ENCODE measurements at regions not wholly inside any gene's neighbourhood (a gene's known extent, or its start where the extent isn't known, plus 50 kb on each side); places are given as distances from the start of the nearest gene placed in this dataset.
"Not testable (repeated sequence)": the region's sequence is repeated elsewhere in the genome, so short reads cannot be mapped to it uniquely, and the experiment has no call there.

DNA sequence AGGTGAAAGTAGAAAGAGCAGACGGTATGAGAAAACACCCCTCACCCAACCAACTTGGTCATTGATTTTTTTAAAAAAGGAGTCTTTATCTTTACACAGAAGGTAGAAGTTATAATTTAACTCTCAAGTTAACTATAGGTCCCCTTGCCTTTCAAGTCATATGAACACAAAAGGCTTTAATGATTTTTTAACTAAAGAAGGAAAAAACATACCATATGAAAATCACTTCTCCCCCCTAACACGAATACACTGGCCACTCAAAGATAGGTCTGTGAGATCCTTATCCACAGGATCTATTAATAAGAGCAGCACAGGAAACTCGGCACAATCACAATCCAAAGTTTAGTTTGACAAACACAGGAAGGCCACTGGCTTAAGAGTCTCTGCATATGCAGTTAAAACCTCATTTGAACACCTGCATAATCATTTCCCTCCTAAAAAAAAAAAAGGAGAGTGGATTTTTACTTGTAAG is 138.0 kb downstream of the ENC1 start:
- DNase-seq (no peak), ATAC-seq (peak; percentile 25)
- intact Hi-C loops (cut with micrococcal nuclease) = no loop called here

DNA sequence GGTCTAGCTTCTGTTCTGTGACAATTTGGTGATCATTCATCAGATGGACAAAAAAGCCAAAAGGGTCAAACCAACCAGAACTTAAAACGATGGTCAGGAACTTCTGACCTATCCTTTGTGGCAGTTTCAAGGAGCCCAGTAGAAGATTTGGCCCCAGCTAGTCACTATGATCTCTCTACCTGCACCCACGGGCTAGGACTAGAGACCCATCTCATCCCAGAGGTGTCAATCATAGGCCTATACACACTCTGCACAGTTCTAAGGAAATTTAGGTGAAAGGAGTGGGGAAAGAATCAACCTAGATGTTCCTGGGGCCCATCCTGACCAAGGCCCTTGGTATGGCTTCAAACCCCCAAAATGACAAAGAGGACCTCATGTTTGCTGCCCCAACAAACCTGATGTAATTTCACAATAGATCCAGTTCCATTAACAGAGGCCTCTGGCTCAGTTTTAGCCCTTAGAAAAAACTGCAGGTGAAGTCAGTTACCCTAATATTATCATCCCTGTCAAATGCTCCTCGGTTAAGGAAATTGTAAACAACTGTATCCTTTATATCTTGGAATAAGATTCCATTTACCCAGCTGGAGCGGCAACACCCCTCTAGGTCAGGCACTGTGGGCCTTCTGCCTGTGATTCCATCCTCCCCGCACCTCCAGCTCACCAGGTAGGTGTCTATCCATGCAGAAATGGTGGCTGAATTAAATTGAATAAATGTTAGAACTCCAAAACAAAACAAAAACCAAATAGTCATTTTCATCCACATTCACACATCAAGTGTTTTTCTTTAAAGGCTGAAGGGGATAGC is 138.7 kb downstream of the ENC1 start:
- no peak for ATAC-seq
- DNase-seq = no peak
- intact Hi-C loops (cut with micrococcal nuclease) = no loop called here

DNA sequence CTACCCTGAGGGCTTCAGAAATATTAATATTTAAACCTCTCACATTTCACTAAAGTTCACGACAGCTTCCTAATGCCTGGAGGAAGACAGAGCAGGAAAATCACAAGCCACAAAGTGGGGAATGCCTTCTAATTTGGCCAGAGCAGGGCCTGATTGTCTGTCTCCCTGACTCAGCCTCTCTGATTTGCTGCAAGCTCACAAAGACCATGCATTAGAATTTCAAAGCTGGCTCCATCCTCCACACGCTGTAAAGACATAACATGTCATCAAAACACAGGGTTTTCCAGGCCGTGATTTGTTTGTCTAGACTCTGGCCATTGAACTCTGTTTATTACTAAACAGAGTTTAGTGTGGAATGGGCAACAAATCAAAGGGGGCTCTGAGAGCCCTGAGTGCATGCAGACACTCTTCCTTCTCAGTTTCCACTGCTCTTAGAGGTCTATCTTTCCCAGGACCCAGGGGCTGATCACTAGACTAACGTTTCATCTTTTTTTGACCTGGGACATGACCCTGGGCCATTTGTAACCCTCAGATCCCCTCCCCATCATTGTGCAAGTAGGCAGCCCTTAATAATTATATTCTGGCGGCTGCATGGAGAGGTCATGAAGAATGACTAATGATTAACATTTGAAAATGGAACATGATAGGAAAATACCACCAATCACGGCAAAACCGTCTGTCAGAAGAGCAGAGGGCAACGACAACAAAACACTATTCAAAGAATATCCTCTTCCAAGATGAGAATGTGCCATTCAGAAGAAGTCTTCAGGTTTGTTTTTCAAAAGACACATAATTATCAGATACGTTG is 140.2 kb downstream of the ENC1 start:
- DNase-seq (no peak), ATAC-seq (no peak)
- intact Hi-C loops (cut with micrococcal nuclease) = no loop called here

DNA sequence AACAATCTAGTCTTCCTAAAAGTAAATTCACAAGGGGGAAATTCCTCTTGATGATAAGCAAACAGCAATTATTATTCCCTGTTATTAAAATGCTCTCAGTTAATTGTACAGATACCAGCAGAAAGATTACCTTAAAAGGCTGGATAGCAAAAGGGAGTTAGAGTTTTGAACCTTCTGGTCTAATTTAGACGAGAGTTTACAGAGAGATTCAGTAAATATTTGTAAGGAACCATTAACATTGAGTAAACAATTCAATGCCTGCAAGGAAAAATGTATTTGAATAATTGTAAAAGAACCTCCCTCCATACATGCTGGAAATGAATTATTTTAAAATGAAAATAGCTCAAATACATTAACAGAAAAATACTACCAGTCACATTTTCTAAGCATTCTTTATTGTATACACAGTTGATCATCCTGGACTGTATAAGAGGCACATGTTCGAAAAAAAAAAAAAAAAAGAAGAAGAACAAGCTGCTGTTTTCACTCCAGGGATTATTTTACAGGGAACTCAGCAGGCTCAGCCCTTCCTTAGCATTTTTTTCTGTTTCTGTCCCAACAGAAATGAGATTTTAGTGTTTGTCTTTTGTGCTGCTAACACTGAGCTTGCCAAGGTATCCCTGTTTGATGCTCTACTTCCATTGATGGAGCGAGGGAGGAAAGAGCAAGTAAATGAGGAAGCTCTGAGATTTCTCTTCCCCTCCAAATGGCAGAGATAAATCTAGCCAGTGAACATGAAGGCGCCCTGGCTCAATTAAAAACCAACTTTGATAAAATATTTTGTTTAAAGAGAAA is 141.1 kb downstream of the ENC1 start:
- no peak for ATAC-seq
- intact Hi-C loops (cut with micrococcal nuclease) = no loop called here
- DNase-seq = no peak

DNA sequence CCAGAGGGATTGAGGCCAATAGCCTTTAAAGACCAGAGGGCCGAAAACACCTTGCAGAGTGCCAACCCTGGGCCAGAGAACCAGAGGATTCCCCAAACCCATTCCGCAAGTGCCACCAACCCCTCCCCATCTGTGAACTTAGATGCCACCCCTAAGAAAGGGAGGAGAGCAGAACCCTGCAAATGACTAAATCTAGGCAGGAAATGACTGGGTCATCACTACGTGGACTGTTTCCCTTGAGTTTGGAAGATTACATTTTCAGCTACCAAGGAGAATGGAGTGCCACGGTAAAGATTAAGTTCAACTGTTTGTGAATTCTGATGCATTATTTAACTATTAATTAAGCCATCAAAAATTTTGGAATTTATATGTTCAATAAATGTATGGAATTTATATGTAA is 142.8 kb downstream of the ENC1 start:
- DNase-seq (no peak), ATAC-seq (no peak)
- intact Hi-C loops (cut with micrococcal nuclease) = no loop called here

DNA sequence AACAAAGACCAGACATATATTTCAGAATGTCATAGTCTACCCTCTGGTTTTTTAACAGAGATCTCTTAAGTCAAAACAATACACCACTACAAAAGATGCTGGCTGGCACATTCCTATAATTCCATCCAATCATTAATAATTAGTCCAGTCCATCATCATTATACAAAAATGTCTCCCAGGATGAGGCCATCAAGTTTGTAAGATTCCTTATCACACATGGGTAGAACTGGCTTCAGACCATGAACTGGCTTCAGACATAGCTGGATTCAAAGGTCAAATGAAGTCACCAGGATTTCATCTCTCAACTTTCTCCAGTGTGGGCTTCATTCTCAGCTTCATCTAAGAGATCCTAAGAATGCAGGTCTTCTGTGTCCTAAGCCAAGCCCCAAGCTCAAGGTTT is 147.1 kb downstream of the ENC1 start:
- intact Hi-C loops (cut with micrococcal nuclease) = no loop called here
- ATAC-seq = no peak

DNA sequence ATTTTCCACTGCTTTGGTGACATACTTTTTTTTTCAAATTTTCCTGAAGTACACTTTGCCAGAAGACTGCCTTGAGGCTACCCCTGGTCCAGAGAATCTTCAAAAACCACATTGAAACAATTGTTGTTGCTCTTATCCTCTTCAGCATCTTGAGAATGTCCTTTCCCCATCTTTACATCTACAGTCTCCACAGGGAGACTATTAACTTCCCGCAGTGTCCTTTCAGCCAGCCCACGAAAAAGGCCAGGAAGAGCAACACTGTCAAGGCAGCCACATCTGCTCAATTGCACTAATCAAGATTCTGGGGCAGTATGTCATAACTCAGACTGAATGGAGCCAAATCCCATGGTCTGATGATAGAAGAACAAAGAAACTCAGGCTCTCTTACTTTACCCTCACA is 148.3 kb downstream of the ENC1 start:
- intact Hi-C loops (cut with micrococcal nuclease) = no loop called here
- DNase-seq (no peak), ATAC-seq (peak; percentile 14)

More for the DNA sequence above, 147.1 kb downstream of the ENC1 start:
- DNase-seq = no peak

DNA sequence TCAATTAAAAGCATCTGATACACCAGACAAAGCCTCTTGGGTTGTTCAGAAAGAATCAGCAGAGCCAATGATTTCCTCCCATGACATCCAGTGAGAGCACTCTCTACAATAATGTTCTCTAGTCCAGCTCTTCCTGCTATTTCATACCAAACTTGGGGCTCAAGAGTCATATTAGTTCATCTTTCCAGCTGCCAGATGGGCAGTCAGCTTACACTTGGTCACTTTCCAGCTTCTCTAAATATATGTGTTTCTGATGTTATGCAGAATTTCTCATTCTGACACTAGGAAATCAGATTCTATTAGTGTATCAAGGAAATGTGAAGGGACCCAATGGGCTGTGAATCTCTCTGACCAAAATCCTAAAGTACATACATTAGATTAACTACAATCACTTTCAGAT is 148.9 kb downstream of the ENC1 start:
- intact Hi-C loops (cut with micrococcal nuclease) = no loop called here
- ATAC-seq (no peak), DNase-seq (no peak)

DNA sequence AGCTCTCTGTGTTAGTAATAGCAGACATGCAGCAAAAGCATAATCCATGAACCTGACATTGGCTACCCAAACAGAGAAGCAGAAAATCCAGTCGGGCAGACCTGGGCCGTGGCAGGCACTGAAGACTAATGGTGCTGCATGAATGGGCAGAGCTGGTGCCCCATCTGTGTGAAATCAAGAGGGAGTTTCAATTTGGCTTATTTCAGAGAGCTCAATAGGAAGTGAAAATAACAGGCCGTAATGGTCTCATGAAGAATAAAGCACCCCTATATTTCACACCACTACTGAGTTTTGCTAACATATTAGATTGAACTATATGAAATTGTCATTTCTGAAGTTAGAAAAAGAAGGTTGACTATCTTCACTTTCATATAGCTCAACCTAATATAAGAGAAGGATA is 149.7 kb downstream of the ENC1 start:
- intact Hi-C loops (cut with micrococcal nuclease) = no loop called here
- DNase-seq (no peak), ATAC-seq (no peak)

DNA sequence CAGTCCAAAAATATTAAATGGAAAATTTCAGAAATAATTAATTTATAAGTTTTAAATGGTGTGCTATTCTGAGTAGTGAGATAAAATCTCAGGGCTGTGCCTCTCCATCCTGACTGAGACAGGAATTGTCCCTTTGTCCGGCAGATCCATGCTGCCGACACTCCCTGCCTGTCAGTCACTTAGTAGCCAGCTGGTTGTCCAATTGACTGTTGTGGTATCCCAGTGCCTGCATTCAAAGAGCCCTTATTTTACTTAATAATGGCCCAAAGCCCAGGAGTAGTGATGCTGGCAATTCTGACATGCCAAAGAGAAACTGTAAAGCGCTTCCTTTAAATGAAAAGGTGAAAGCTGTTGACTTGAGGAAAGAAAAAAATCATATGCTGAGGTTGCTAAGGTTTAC is 157.5 kb downstream of the ENC1 start:
- intact Hi-C loops (cut with micrococcal nuclease) = no loop called here
- ATAC-seq = no peak
- DNase-seq = no peak

DNA sequence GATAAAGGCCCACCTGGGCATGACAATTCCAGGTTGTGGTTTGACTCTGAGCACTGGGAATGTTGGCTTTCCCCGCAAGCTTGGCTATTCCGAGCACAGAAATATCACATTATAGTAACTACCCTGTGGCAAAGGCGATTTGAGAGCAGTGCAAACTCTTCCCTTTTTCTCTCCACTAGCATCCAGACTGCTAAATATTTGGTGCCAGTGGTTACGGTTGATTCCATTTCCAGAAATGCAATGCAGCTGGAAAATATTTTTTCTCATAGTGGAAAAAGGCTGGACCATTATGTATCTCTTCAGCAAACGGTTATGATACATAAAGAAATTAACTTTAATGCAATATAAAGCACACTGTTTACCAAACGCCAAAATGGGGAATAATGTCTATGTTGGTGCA is 158.0 kb downstream of the ENC1 start:
- intact Hi-C loops (cut with micrococcal nuclease) = no loop called here
- ATAC-seq (no peak), DNase-seq (no peak)

DNA sequence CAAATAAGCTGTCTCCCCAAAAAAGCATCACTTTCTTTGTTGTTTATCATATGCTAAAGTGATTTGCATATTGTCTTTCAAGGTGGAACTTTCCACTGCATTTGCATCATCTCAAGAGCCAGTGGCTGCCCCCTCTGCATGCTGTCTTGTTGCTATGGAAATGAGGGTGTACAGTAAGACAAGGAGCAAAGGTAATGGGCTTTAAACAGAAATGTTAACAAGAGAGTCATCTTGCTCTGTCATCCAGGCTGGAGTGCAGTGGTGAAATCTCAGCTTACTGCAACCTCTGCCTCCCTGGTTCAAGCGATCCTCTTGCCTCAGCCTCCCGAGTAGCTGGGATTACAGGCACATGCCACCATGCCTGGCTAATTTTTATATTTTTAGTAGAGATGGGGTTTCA is 159.2 kb downstream of the ENC1 start:
- intact Hi-C loops (cut with micrococcal nuclease); ATAC-seq; DNase-seq: not testable (repeated sequence)

DNA sequence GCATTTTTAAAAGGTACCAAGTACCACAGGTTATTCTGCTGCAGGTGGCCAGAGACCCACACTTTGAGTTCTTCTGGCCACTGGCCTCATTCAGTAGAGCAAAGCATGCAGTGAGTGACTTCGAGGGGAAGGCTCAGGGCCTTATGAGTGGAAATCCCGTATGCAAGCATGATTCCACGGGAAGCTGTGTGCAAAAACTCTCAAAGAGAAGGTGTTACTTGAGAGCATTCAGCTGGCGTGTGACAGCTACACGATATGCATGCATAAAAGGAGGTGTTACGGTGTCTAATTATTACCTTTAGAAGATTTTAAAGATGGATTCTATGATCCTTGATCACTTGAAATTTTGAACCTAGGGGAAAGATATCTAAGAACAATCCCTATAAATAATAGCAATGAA is 160.3 kb downstream of the ENC1 start:
- intact Hi-C loops (cut with micrococcal nuclease) = no loop called here
- DNase-seq (no peak), ATAC-seq (no peak)

DNA sequence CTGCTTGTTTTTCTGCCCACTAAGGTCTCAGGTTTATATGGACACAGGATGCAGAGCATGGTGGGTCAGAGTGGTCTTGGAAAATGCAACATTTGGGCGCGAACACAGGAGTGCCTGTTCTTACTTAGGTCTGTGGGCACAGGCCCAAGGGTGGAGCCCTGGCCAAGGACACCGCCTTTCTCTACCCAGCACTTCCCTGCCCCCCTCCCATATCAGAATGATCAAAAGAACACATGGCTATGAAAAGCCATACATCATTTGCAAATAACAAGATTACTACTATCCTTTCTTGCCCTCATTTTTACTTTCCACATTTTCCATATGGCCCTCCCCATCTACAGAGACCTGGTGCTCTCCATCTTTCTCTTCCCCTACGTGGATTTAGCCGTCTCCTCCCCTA is 162.2 kb downstream of the ENC1 start:
- DNase-seq (no peak), ATAC-seq (no peak)
- intact Hi-C loops (cut with micrococcal nuclease) = no loop called here

DNA sequence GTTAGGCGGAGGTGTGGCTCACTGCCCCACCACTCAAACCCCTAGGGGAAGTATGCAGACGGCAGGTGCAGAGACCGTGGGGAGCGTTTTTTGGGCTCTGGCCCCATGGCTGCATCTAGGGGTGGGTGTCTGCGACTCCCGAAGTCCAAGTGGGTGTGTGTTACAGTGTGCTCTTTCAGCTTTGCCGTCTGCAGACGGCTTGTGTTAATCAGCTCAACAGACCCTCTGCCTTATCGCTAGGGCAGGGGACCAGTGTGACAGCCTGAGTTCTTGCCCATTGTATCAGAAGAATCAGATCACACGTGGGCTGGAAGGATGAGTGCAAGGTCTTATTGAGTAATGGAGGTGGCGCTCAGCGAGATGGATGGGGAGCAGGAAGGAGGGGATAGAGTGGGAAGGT is 162.8 kb downstream of the ENC1 start:
- DNase-seq (no peak), ATAC-seq (no peak)
- intact Hi-C loops (cut with micrococcal nuclease) = no loop called here

DNA sequence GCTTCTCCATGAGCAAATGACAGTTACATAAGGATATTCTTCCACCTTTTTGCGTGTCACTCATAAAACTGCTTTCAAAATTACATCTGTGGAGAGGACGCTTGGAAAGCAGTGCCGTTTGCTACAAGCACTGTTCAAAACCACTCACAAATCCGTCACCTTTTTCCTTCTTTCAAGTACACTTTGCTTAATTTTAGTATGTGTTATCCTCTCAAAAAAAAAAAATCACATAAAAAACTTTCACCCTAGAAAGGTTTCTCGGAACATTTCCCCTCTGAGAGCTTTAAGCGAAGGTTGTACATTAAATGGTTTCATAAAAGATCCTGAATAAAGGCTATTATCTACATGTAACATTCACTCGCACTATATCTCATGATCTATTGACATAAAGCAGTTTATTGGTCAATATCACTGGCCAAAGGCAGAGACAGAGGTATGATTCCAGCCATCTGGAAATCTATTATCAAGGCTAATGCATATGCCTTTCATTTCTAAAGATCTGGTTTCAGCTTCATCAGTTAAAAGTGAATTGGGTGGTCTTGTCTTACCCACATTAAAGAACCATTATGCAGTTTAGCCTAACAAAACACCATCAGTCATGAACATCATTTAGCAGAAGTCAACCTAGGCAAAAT is 163.6 kb downstream of the ENC1 start:
- no peak for ATAC-seq
- intact Hi-C loops (cut with micrococcal nuclease) = no loop called here
- no peak for DNase-seq

DNA sequence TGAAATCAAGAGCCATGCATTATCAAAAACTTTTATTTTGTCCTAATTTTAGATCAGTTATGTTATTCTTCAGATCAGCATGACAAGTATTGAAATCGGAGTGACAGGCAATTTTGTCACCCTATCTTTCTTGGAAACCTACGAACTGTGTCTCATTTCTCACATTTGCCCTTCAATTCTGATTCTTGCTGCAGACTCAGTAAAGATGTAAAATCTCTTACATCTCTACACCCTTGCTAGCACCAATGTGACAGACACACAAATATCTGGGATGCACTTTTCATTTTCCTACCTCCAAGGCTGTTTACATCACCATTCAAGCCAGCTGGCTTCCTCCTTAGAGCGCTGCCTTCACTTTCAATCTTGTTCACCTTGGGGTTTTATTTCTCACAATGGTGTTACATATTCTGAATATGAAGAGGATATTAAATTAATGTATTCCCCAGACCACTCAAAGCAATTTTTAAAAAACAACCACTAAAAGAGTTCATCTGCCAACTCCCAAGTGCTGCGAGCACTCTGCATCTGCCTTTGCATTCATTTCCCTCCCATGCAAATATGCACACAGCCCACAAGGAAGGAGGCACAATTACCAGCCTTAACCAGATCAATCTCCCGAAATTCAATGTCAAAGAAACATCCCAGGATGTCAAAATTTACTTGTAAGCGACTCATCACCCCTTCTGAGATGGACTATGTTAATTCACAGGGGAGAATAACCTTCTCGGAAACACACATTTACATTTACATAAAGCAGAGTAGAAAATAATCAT is 164.3 kb downstream of the ENC1 start:
- ATAC-seq (no peak), DNase-seq (no peak)
- intact Hi-C loops (cut with micrococcal nuclease) = no loop called here

DNA sequence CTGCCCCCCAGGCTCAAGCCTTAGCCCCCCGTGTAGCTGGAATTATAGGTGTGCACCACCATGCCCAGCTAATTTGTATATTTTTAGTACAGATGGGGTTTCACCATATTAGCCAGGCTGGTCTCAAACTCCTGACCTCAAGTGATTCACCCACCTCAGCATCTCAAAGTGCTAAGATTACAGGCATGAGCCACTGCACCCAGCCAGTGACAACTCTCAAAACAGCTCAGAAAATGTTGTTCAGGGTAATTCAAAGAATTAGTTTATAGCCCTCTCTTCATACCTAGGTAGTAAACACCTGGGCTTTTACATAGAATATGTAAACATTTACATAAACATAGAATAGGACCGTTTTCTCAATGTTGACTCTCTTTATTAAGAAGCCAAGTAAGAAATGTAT is 168.7 kb downstream of the ENC1 start:
- no peak for ATAC-seq
- intact Hi-C loops (cut with micrococcal nuclease) = no loop called here

More for the DNA sequence above, 168.7 kb downstream of the ENC1 start:
- no peak for DNase-seq

Data from left ventricle myocardium superior (tissue), 1 donor.